ENCODE measurements at regions not wholly inside any gene's neighbourhood (a gene's known extent, or its start where the extent isn't known, plus 50 kb on each side); places are given as distances from the start of the nearest gene placed in this dataset.

DNA sequence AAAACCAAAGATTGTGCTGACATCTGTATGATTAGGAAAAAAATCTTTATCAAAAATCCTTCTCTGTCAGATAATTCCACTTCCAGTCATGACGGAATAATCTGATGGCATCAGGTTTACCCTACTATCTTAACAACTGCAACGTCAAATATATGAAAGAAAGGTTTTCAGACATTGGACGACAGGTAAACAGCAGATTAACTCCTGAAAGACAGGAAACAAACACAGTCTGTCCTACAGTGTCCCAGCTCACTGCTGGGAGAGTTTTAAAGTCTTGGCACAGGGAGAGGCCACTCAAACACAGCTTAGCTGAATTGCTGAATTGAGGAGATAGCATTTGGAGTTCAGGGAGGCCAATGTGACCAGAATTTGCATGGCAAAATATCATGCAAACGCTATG, 186.3 kb upstream of the KCTD7 start:
- TF ChIP-seq CTCF (IDR thresholded peaks at IDR 0.05) = no peak
- no peak for TF ChIP-seq POLR2A (IDR thresholded peaks at IDR 0.05)

All from Peyer's patch (tissue), 4 donors.